ENCODE measurements at regions not wholly inside any gene's neighbourhood (a gene's known extent, or its start where the extent isn't known, plus 50 kb on each side); places are given as distances from the start of the nearest gene placed in this dataset.
"Not testable (repeated sequence)": the region's sequence is repeated elsewhere in the genome, so short reads cannot be mapped to it uniquely, and the experiment has no call there.

DNA sequence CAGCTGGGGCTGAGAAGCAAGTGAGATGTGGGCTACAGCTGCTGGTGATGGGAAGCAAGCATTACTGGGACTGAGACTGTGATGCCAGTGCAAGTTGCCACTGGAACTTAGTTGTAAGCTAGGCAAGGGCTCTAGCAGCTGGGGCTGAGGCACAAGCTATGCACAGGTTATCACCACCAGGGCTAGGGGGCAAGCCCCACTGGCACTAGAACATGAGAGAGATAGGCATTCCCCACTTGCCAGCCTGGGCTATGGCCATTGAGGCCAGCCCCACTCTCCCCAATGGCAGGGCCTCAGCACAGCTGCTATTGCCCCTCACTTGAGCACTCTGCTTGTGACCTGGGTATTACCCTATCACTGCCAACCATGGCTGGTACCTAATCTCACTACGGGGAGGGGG, 130.8 kb upstream of the SMIM31 start:
- DNase-seq (ENCODE audit: extremely low read depth, low read depth): no peak
- no peak overlapping the region for H3K4me3 ChIP-seq (replicated peaks; ENCODE audit: low read depth, low read length)
- TF ChIP-seq, protein P1, sequence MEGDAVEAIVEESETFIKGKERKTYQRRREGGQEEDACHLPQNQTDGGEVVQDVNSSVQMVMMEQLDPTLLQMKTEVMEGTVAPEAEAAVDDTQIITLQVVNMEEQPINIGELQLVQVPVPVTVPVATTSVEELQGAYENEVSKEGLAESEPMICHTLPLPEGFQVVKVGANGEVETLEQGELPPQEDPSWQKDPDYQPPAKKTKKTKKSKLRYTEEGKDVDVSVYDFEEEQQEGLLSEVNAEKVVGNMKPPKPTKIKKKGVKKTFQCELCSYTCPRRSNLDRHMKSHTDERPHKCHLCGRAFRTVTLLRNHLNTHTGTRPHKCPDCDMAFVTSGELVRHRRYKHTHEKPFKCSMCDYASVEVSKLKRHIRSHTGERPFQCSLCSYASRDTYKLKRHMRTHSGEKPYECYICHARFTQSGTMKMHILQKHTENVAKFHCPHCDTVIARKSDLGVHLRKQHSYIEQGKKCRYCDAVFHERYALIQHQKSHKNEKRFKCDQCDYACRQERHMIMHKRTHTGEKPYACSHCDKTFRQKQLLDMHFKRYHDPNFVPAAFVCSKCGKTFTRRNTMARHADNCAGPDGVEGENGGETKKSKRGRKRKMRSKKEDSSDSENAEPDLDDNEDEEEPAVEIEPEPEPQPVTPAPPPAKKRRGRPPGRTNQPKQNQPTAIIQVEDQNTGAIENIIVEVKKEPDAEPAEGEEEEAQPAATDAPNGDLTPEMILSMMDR (IDR thresholded peaks at IDR 0.05; ENCODE audit: low read depth, low read length, missing control alignments): no peak

DNA sequence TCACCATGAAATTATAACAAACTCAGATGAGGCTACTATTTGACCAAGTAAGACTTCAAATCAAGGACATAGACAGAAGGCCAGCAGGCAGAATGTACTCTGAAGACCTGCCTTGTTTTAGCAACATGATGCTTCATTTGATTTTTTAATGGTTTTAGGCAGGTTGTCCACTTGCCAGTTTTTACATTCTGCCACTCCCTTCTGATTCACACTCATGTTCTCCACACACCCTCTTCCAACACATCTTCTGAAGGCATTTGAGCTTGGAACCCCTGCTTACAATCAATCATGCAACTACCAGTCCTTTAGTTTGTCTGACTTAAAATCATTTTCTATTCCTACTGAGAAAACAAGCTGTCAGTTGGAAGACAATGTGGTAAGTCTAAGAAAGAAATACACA, 114.9 kb upstream of the SMIM31 start:
- no peak for DNase-seq (ENCODE audit: extremely low read depth, low read depth)
- TF ChIP-seq, protein P1 (IDR thresholded peaks at IDR 0.05; ENCODE audit: low read depth, low read length, missing control alignments): no peak
- H3K4me3 ChIP-seq (replicated peaks; ENCODE audit: low read depth, low read length): no peak overlapping the region

DNA sequence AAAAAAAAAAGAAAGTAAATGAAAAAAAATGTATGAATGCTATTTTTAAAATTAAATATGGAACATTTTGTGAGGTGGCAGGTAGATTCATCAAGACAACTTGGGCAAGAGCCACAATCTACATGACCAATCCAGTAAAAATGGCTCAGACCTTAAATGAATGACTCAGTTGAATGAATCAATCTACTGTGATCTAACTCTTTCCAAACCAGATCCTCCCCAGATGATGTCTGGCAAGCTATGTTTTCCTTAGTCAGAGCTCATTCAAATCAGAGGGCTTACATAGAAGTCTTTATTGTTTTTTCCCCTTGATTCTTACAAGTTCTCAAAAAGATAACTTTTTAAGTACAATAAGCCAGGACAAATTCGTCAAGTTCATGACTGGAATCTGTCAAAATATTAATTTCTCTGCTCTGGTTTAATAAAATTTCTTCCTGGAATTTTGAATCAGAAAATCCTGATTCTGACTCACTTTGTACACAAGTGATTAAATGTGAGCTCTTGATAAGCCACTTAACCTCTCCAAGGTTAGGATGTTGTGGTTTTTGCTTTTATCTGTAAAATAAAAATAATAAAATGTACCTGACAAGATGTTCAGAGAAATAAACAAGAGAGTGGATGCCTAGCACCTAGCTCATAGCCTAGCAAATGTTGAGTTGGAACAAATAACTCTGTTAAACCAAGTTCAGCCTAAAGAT, 105.6 kb upstream of the SMIM31 start:
- TF ChIP-seq, protein P1 (IDR thresholded peaks at IDR 0.05; ENCODE audit: low read depth, low read length, missing control alignments): no peak
- no peak overlapping the region for H3K4me3 ChIP-seq (replicated peaks; ENCODE audit: low read depth, low read length)
- DNase-seq (ENCODE audit: extremely low read depth, low read depth): no peak

DNA sequence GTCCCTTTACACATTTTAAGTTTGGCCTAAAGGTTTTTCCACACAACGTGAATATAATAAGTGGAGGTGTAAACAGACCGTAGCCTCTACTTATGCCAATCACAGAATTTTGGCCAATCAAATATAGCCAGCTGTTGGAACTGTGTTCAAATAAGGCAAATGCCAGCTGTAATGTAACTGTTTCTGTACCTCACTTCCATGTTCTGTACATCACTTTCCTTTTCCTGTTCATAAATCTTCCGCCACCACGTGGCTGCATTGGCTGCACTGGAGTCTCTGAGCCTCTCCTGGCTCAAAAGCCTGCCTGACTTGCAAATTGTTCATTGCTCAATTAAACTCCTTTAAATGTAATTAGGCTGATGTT, 105.1 kb upstream of the SMIM31 start:
- H3K4me3 ChIP-seq (replicated peaks; ENCODE audit: low read depth, low read length): no peak overlapping the region
- TF ChIP-seq, protein P1 (IDR thresholded peaks at IDR 0.05; ENCODE audit: low read depth, low read length, missing control alignments): no peak
- DNase-seq (ENCODE audit: extremely low read depth, low read depth): no peak

DNA sequence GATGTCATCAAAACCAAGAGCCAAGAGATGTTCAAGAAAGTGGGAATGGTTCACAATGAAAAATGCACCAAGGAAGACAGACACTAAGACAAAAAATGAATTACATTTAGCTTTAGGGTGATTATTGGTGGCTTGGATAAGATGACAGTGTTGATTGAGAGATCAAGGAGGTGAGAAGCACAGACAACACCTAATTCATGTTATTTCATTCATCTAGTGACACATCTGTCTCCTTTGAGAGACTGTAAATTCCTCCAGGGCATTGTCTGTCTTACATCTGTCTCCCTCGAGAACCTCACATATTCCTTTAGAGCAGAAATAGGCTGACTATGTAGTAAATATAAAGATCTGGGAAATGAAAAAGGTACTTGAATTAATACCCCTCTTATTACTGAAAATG, 94.2 kb upstream of the SMIM31 start:
- no peak for DNase-seq (ENCODE audit: extremely low read depth, low read depth)
- no peak overlapping the region for H3K4me3 ChIP-seq (replicated peaks; ENCODE audit: low read depth, low read length)
- TF ChIP-seq, protein P1 (IDR thresholded peaks at IDR 0.05; ENCODE audit: low read depth, low read length, missing control alignments): no peak

DNA sequence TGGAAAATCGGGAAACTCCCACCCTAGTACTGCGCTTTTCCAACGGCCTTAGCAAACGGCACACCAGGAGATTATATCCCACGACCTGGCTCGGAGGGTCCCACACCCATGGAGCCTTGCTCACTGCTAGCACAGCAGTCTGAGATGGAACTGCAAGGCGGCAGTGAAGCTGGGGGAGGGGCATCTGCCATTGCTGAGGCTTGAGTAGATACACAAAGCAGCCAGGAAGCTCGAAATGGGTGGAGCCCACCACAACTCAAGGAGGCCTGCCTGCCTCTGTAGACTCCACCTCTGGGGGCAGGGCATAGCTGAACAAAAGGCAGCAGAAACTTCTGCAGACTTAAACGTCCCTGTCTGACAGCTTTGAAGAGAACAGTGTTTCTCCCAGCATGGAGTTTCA, 77.8 kb upstream of the SMIM31 start:
- H3K4me3 ChIP-seq (replicated peaks; ENCODE audit: low read depth, low read length); DNase-seq (ENCODE audit: extremely low read depth, low read depth): not testable (repeated sequence)

DNA sequence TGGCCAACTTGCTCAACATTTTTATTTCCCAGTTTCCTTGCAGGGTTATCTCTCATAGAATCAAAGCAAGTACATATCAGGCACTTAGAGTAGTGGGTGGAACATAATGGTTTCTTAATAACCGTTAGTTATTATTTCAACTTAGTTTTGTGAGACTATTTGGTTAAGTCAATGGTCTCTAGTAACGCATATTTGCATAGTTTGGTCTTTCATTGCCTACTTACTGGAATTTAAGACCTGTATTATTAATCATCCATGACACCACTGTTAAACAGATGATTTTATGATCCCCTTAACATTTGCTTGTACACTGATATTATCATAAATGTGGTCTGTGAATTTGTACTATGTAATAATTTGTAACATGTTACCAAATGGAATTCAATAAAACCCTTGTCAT, 70.9 kb upstream of the SMIM31 start:
- TF ChIP-seq, protein P1 (IDR thresholded peaks at IDR 0.05; ENCODE audit: low read depth, low read length, missing control alignments): no peak
- no peak for DNase-seq (ENCODE audit: extremely low read depth, low read depth)
- no peak overlapping the region for H3K4me3 ChIP-seq (replicated peaks; ENCODE audit: low read depth, low read length)
